Forelimb muscle (tissue), 1 donor: ENCODE measurements at regions not wholly inside any gene's neighbourhood (a gene's known extent, or its start where the extent isn't known, plus 50 kb on each side); places are given as distances from the start of the nearest gene placed in this dataset.

Experiments
- DNase-seq: peaks from one replicate; pipeline ENCODE4 v3.0.0-alpha.2; 2013; ENCODE audit warnings: low read depth

- no peak for DNase-seq
Measured at GRCh38 chr5:124234770-124235562, 511.5 kb downstream of the ZNF608 start.

- DNase-seq: no peak
Measured at GRCh38 chr5:124234022-124234769, 512.2 kb downstream of the ZNF608 start.

- no peak for DNase-seq
Measured at GRCh38 chr5:124232515-124232914, 513.9 kb downstream of the ZNF608 start.

- no peak for DNase-seq
Measured at GRCh38 chr5:124231802-124232201, 514.6 kb downstream of the ZNF608 start.

GRCh38 chr5:124231230-124231629 is 515.2 kb downstream of the ZNF608 start:
- DNase-seq: no peak

- DNase-seq: no peak
Measured at GRCh38 chr5:124230456-124230855, 516.0 kb downstream of the ZNF608 start.

- no peak for DNase-seq
Measured at GRCh38 chr5:124229352-124229751, 517.1 kb downstream of the ZNF608 start.

- no peak for DNase-seq
Measured at GRCh38 chr5:124227914-124228313, 518.5 kb downstream of the ZNF608 start.

- DNase-seq: no peak
Measured at GRCh38 chr5:124220418-124220817, 526.0 kb downstream of the ZNF608 start.

GRCh38 chr5:124212934-124213333 is 533.5 kb downstream of the ZNF608 start:
- no peak for DNase-seq

GRCh38 chr5:124210111-124210910 is 536.1 kb downstream of the ZNF608 start:
- DNase-seq: no peak

- DNase-seq: no peak
Measured at GRCh38 chr5:124207118-124207517, 539.3 kb downstream of the ZNF608 start.

- no peak for DNase-seq
Measured at GRCh38 chr5:124206540-124206939, 539.9 kb downstream of the ZNF608 start.

- no peak for DNase-seq
Measured at GRCh38 chr5:124203303-124203702, 543.1 kb downstream of the ZNF608 start.

GRCh38 chr5:124200381-124200780 is 546.1 kb downstream of the ZNF608 start:
- DNase-seq: no peak

- DNase-seq: no peak
Measured at GRCh38 chr5:124199893-124200292, 546.5 kb downstream of the ZNF608 start.

- no peak for DNase-seq
Measured at GRCh38 chr5:124195411-124195810, 551.0 kb downstream of the ZNF608 start.

- no peak for DNase-seq
Measured at GRCh38 chr5:124194282-124194681, 552.2 kb downstream of the ZNF608 start.

- no peak for DNase-seq
Measured at GRCh38 chr5:124193371-124193789, 553.1 kb downstream of the ZNF608 start.

- DNase-seq: no peak
Measured at GRCh38 chr5:124192716-124193115, 553.7 kb downstream of the ZNF608 start.

- no peak for DNase-seq
Measured at GRCh38 chr5:124185716-124186115, 560.7 kb downstream of the ZNF608 start.

- no peak for DNase-seq
Measured at GRCh38 chr5:124182133-124182532, 564.3 kb downstream of the ZNF608 start.
